Loucy (cell line): ENCODE measurements at regions not wholly inside any gene's neighbourhood (a gene's known extent, or its start where the extent isn't known, plus 50 kb on each side); places are given as distances from the start of the nearest gene placed in this dataset.

Source experiments
- EZH2phosphoT487 ChIP-seq: fragments of 200-600 bp; IDR thresholded peaks from 2 replicates; pipeline ENCODE4 v1.6.1; 2018; ENCODE audit warnings: antibody characterized with exemption, mild to moderate bottlenecking, moderate library complexity, borderline replicate concordance
- TF ChIP-seq, protein P1 (sequence below): fragments of 200-600 bp; sonication (generic); conservative IDR thresholded peaks from 2 replicates; pipeline ENCODE4 v1.5.1; 2014; ENCODE audit warnings: mild to moderate bottlenecking, antibody characterized with exemption, low read length

DNA sequence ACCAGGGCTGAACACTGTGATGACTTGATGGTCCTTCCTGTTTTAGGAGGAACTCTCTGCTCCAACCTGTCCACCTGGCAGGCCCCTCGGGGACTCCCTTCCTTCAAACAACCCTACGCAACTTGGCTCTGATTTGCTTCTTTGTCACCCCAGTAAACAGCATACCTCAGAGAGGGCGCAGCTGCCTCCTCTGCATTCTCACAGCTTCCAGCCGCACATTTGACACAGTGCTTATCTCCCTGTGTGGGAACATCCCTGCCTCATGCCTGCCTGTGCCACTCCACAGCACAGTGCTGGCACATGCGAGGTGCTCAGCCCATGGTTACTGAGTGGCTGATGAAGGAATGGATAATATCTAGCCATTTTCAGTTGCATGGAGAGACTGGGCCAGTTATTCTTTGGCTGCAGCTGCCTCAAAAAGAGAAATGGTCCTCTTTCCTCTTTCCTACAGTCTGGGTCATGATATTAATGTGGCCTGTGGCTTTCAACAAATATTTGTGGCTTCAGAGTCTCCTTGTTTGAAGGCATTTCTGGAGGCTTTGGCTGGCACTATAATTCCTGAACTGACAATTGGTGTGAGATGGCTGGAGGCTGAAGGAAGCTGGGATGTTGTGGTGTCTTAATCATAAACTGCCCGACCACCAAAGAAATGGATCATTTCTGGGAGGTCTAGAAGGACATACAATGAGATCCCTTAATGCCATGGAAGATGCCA, 77.9 kb downstream of the TENT5C start:
- TF ChIP-seq, protein P1, sequence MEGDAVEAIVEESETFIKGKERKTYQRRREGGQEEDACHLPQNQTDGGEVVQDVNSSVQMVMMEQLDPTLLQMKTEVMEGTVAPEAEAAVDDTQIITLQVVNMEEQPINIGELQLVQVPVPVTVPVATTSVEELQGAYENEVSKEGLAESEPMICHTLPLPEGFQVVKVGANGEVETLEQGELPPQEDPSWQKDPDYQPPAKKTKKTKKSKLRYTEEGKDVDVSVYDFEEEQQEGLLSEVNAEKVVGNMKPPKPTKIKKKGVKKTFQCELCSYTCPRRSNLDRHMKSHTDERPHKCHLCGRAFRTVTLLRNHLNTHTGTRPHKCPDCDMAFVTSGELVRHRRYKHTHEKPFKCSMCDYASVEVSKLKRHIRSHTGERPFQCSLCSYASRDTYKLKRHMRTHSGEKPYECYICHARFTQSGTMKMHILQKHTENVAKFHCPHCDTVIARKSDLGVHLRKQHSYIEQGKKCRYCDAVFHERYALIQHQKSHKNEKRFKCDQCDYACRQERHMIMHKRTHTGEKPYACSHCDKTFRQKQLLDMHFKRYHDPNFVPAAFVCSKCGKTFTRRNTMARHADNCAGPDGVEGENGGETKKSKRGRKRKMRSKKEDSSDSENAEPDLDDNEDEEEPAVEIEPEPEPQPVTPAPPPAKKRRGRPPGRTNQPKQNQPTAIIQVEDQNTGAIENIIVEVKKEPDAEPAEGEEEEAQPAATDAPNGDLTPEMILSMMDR = no peak
- TF ChIP-seq EZH2phosphoT487 = no peak
